Endometrium (tissue), 2 donors: ENCODE measurements at regions not wholly inside any gene's neighbourhood (a gene's known extent, or its start where the extent isn't known, plus 50 kb on each side); places are given as distances from the start of the nearest gene placed in this dataset.
"Not testable (repeated sequence)": the region's sequence is repeated elsewhere in the genome, so short reads cannot be mapped to it uniquely, and the experiment has no call there.

ENCODE experiments used
- FAIRE-seq: peaks from 2 replicates; lab custom pipeline; 2012; peaks lifted over from hg19 to GRCh38; lab: Jason Lieb, UNC
- donor health status: control.
- donor health status: control.

GRCh38 chr12:124130691-124131591 is 157.9 kb downstream of the ZNF664 start:
- no peak for FAIRE-seq

GRCh38 chr12:124131659-124132058 is 158.6 kb downstream of the ZNF664 start:
- FAIRE-seq: no peak

GRCh38 chr12:124132530-124132929 is 159.5 kb downstream of the ZNF664 start:
- no peak for FAIRE-seq

GRCh38 chr12:124136796-124137195 is 158.1 kb upstream of the RFLNA start:
- no peak for FAIRE-seq

- FAIRE-seq: no peak
Observed at GRCh38 chr12:124140944-124141486, 153.9 kb upstream of the RFLNA start.

- not testable (repeated sequence) for FAIRE-seq
Observed at GRCh38 chr12:124141611-124142010, 153.3 kb upstream of the RFLNA start.

GRCh38 chr12:124142395-124143035 is 152.4 kb upstream of the RFLNA start:
- no peak for FAIRE-seq

- no peak for FAIRE-seq
Observed at GRCh38 chr12:124143726-124144125, 151.2 kb upstream of the RFLNA start.

GRCh38 chr12:124144531-124145194 is 150.2 kb upstream of the RFLNA start:
- FAIRE-seq: no peak

- no peak for FAIRE-seq
Observed at GRCh38 chr12:124147027-124147426, 147.9 kb upstream of the RFLNA start.

GRCh38 chr12:124147575-124147974 is 147.3 kb upstream of the RFLNA start:
- no peak for FAIRE-seq

GRCh38 chr12:124148481-124149273 is 146.2 kb upstream of the RFLNA start:
- FAIRE-seq: no peak

- no peak for FAIRE-seq
Observed at GRCh38 chr12:124149287-124149686, 145.6 kb upstream of the RFLNA start.

GRCh38 chr12:124150168-124150567 is 144.7 kb upstream of the RFLNA start:
- no peak for FAIRE-seq

- FAIRE-seq: no peak
Observed at GRCh38 chr12:124151583-124151982, 143.3 kb upstream of the RFLNA start.

GRCh38 chr12:124152731-124153130 is 142.2 kb upstream of the RFLNA start:
- FAIRE-seq: no peak

- FAIRE-seq: no peak
Observed at GRCh38 chr12:124153392-124153791, 141.5 kb upstream of the RFLNA start.

GRCh38 chr12:124157406-124157805 is 137.5 kb upstream of the RFLNA start:
- FAIRE-seq: no peak

- no peak for FAIRE-seq
Observed at GRCh38 chr12:124159655-124160054, 135.2 kb upstream of the RFLNA start.

GRCh38 chr12:124160097-124160756 is 134.7 kb upstream of the RFLNA start:
- no peak for FAIRE-seq

GRCh38 chr12:124161402-124161801 is 133.5 kb upstream of the RFLNA start:
- FAIRE-seq: not testable (repeated sequence)
